ENCODE measurements at regions not wholly inside any gene's neighbourhood (a gene's known extent, or its start where the extent isn't known, plus 50 kb on each side); places are given as distances from the start of the nearest gene placed in this dataset.
A peak's percentile ranks its signal among the peaks of the same experiment; 100 is the strongest.

DNA sequence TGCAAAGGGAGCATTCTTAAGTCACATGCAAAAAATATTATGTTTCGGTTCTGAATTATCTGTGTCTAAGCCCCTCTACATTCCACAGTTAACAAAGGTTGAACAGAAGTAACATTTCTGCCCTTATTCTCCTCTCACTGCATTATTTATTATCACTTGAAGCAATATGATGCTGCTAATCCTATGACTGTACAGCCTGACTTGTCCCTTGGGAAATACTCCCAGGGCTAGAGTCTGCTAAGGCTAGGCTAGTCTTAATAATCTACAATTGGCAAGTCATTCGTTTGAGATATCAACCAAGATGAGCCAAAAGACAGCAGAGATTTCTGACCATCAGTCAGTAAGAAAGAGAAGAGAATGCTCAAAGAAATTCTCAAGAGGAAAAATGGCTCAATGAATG is 226.9 kb upstream of the HCCS start:
- TF ChIP-seq GATA3 (IDR thresholded peaks at IDR 0.05; ENCODE audit: low read depth, low read length) = no peak
- no peak for TF ChIP-seq GATA2 (IDR thresholded peaks at IDR 0.05; ENCODE audit: low read depth, low read length)

GRCh38 chrX:10892621-10893225 is 218.4 kb upstream of the HCCS start:
- TF ChIP-seq GATA2 (IDR thresholded peaks at IDR 0.05; ENCODE audit: low read depth, low read length) = no peak
- TF ChIP-seq GATA3 (IDR thresholded peaks at IDR 0.05; ENCODE audit: low read depth, low read length) = no peak

- no peak for TF ChIP-seq GATA3 (IDR thresholded peaks at IDR 0.05; ENCODE audit: low read depth, low read length)
- no peak for TF ChIP-seq GATA2 (IDR thresholded peaks at IDR 0.05; ENCODE audit: low read depth, low read length)
Observed at GRCh38 chrX:10893366-10893765, 217.8 kb upstream of the HCCS start.

GRCh38 chrX:10893976-10894375 is 217.2 kb upstream of the HCCS start:
- TF ChIP-seq GATA3 (IDR thresholded peaks at IDR 0.05; ENCODE audit: low read depth, low read length) (no peak), GATA2 (IDR thresholded peaks at IDR 0.05; ENCODE audit: low read depth, low read length) (no peak)

- TF ChIP-seq GATA2 (IDR thresholded peaks at IDR 0.05; ENCODE audit: low read depth, low read length) (no peak), GATA3 (IDR thresholded peaks at IDR 0.05; ENCODE audit: low read depth, low read length) (no peak)
Observed at GRCh38 chrX:10897768-10898167, 213.4 kb upstream of the HCCS start.

DNA sequence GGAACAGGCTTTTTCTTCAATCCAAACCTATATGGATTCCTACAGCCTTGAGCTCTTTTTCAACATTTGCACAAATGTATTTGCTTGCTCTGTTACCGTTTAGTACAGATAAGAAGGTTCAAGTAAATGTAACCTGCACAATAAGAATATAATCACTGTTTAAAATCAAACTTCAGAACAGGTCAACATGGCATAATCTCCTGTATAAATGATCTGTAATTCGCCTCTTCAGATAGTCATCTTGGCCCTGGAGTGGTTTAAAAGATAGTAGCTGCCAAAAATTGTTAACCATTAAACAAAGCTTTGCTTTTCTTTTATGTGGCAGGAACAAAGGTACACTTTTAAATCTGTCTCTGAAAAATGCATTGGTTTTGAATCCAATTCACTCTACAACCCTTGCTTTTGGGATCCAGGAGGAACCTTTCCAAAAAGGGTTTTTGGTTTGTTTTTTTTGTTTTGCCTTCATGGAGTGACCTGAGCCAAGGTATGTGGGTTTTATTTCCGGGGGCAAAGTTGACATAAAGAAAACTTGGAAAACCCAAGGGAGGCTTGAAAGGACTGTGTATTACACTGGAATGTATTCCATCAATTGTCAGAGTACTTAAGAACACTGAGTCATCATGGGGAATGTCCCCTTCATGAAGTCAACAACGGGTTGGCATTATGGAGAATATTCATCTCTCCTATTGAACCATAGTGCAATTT is 210.4 kb upstream of the HCCS start:
- TF ChIP-seq GATA2 (IDR thresholded peaks at IDR 0.05; ENCODE audit: low read depth, low read length) (peak; percentile 28; the same call in 1 of the 2 replicates), GATA3 (IDR thresholded peaks at IDR 0.05; ENCODE audit: low read depth, low read length) (0 out of 2 replicates have a peak, but pooled peaks have one; percentile 34)

- TF ChIP-seq GATA2 (IDR thresholded peaks at IDR 0.05; ENCODE audit: low read depth, low read length) (no peak), GATA3 (IDR thresholded peaks at IDR 0.05; ENCODE audit: low read depth, low read length) (no peak)
Observed at GRCh38 chrX:10901290-10901633, 209.9 kb upstream of the HCCS start.

DNA sequence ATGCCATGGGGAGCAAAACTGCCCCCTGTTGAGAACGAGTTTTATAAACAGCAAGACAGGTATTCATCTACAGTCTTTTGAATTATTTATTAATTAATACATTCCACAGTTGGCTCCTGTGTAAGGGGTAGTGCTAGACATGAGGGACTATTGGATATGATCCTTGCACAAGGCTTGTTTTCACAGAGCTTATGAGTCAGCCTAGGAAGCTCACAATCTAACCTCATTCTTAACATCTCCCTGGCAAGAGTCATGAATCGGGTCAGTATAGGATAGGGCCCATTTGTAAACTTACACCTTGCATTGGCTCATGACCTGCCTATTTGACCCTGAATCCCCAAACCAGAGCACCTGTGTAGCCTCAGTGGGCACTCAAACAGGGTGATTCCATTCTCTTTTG is 209.1 kb upstream of the HCCS start:
- TF ChIP-seq GATA3 (IDR thresholded peaks at IDR 0.05; ENCODE audit: low read depth, low read length) (no peak), GATA2 (IDR thresholded peaks at IDR 0.05; ENCODE audit: low read depth, low read length) (no peak)

DNA sequence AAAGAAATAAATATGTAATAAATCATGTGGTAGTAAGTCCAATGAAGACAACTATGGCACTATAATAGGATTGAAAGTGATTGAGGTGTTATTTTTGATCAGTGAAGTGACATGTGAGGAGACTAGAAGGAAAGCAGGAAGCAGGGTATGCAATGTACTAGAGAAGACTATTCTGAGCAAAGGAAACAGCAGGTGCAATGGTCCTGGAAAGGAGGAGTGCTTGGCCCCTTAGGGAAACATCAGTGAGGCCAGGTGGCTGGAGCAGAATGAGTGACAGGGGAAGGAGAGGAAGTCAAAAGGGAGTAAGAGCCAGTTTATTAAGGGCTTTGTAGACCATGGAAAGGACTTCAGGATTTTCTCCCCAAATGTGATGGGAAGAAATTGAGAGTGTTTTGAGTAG is 207.6 kb upstream of the HCCS start:
- TF ChIP-seq GATA3 (IDR thresholded peaks at IDR 0.05; ENCODE audit: low read depth, low read length) (no peak), GATA2 (IDR thresholded peaks at IDR 0.05; ENCODE audit: low read depth, low read length) (no peak)

GRCh38 chrX:10904220-10904619 is 206.9 kb upstream of the HCCS start:
- TF ChIP-seq GATA3 (IDR thresholded peaks at IDR 0.05; ENCODE audit: low read depth, low read length) = no peak
- TF ChIP-seq GATA2 (IDR thresholded peaks at IDR 0.05; ENCODE audit: low read depth, low read length) = no peak

DNA sequence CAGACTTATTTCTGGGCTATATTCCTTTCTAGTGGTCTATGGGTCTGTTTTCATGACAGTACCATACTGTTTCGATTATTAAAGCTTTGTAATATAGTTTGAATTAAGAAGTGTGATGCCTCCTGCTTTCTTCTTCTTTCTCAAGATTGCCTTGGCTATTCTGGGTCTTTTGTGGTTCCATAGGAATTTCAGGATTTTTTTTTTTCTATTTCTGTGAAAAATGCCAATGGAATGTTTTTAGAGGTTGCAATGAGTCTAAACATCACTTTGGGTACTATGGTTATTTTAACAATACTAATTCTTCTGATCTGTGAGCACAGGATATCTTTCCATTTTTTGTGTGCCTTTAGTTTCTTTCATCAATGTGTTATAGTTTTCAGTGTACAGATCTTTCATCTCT is 204.3 kb upstream of the HCCS start:
- TF ChIP-seq GATA2 (IDR thresholded peaks at IDR 0.05; ENCODE audit: low read depth, low read length) = no peak
- TF ChIP-seq GATA3 (IDR thresholded peaks at IDR 0.05; ENCODE audit: low read depth, low read length) = no peak

DNA sequence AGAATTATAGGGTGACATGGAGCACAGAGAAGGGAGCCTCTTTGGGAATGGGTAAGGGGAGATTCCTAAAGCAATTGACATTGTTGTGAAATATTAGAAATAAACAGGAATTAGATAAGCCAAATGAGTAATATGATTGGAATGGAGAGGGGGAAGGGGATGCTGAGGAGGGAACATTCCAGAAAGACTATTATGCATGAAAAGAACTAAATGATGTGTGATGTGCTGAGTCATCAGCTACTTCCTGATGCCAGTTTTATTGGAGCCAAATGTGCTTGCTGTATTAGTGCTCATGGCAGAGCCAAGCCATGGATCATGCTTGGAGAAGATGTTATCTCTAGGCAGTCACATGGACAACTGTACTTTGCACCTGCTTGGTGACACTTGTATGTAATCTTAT is 189.0 kb upstream of the HCCS start:
- no peak for TF ChIP-seq GATA3 (IDR thresholded peaks at IDR 0.05; ENCODE audit: low read depth, low read length)
- no peak for TF ChIP-seq GATA2 (IDR thresholded peaks at IDR 0.05; ENCODE audit: low read depth, low read length)

DNA sequence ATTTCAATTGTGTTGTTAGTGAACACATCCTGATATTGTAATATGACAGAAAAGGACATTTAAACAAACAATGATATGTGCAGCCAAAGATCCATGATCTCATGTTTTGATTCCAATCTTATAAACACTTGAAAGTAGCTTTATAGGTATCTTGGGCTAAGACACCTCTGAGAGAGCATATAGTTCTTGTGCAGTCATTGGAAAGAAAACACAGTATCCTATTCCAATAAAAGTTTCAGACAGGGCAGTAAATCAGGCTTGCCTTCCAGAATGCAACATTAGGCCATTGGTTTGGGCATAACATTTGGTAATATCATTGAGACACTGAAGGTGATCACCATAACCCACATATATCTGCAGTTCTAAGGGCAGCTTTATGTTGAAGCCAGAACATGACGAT is 188.3 kb upstream of the HCCS start:
- no peak for TF ChIP-seq GATA2 (IDR thresholded peaks at IDR 0.05; ENCODE audit: low read depth, low read length)
- TF ChIP-seq GATA3 (IDR thresholded peaks at IDR 0.05; ENCODE audit: low read depth, low read length) = no peak

DNA sequence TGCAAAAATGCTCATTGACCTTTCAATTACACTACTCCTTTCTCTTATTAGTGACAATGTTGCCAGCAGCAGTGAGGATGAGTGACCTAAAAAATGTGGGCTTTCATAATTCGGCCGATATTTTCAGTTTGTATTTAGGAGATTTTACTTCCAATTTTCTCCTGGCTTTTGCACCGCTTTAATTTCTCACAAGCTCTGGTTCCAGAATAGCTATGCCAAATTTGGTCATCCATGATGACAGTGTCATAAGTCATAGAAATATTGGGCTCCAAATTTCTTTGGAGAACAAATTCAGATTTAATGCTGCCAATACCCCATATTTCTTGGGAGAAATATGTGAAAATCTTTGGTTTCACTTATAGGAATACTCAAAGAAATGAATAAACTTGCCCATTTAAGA is 187.7 kb upstream of the HCCS start:
- TF ChIP-seq GATA2 (IDR thresholded peaks at IDR 0.05; ENCODE audit: low read depth, low read length) = no peak
- no peak for TF ChIP-seq GATA3 (IDR thresholded peaks at IDR 0.05; ENCODE audit: low read depth, low read length)

GRCh38 chrX:10926404-10926803 is 184.7 kb upstream of the HCCS start:
- TF ChIP-seq GATA2 (IDR thresholded peaks at IDR 0.05; ENCODE audit: low read depth, low read length) (no peak), GATA3 (IDR thresholded peaks at IDR 0.05; ENCODE audit: low read depth, low read length) (no peak)

All from SH-SY5Y (cell line).